ENCODE measurements at regions not wholly inside any gene's neighbourhood (a gene's known extent, or its start where the extent isn't known, plus 50 kb on each side); places are given as distances from the start of the nearest gene placed in this dataset.
"Not testable (repeated sequence)": the region's sequence is repeated elsewhere in the genome, so short reads cannot be mapped to it uniquely, and the experiment has no call there.

- no peak for DNase-seq
Measured at GRCh38 chr1:4227986-4228385, 327.9 kb upstream of the C1orf174 start.

DNA sequence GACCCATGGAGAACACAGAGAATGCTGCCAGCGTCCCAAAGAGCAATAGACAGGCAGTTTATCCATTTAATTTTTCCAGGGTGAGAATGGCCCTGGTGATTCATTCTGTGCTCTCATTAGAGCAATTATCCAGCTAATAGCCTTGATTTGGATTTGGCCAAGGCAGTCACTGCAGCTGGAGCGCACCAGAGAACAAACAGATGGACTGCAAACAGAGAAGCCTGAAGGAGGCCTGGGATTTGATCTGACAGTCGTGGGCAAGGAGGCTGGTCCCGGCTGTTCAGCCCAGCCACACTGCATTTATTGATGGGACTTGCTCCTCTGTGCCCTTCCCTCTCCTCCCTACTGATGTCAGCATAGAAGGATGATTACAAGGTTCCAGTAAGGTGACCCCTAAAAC is 353.9 kb upstream of the C1orf174 start:
- no peak for DNase-seq

GRCh38 chr1:4256351-4256750 is 356.3 kb upstream of the C1orf174 start:
- DNase-seq, result no peak

GRCh38 chr1:4258146-4258777 is 358.2 kb upstream of the C1orf174 start:
- not testable (repeated sequence) for DNase-seq

GRCh38 chr1:4261327-4261726 is 361.3 kb upstream of the C1orf174 start:
- no peak for DNase-seq

- no peak for DNase-seq
Measured at GRCh38 chr1:4262665-4263064, 362.6 kb upstream of the C1orf174 start.

DNA sequence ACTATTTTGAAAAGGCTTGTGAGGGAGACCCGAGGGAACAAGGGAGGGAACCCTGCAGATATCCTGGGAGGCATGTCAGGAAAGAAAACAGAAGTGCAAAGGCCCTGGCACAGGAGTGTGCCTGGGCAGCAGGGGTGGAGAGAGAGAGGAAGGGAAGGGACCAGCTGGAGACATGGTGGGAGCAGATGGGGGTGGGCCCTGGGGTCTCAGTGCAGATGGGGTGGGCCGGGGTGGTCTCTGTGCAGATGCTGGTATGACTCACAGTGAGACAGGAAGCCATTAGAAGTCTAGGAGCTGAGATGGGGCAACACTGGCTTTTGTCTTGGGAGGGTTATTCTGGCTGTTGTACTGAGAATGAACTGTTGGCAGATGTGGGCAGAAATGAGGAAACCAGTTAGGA is 363.6 kb upstream of the C1orf174 start:
- DNase-seq, result no peak

- no peak for DNase-seq
Measured at GRCh38 chr1:4265836-4266235, 365.8 kb upstream of the C1orf174 start.

DNA sequence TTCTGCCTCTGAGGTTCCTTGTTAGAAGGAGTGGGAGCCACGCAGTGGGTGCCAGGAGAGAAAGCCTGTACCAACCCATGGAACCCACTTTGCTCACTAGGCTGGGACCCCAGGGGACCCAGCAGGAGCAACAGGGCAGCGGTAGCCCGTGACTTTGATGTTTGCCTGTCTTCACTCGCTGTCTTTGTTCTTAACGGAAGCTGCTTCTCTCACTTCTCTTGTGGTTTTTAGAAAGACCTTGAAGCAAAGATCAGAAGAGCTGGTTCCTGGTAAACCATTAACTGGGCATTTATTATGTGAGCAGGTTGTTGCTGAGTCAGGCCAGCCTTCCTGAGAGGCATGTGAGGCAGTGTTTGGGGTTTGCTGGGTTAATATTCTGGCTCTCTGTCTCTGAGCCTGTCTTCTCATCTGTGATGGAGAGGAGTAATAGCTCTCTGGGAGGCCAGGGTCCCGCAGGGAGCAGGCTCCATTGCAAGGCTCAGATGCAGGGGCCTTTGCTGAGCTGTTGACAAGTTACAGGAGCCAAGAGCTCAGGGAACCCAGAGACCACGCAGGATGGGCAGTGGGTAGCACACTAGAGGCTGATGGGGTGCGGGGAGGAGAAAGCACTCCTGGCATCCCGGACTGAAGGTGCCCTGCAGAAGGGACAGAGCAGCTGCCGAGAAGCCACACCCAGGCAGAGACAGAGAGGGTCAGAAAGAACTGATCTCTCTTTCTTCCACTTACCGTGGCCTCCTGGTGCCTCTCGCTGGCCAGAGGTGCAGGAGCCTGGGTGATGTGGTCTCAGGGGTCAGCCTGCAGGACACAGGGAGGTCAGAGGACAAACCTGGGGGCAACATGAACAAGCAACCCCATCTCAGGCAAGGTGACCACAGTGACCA is 367.5 kb upstream of the C1orf174 start:
- DNase-seq, result no peak

DNA sequence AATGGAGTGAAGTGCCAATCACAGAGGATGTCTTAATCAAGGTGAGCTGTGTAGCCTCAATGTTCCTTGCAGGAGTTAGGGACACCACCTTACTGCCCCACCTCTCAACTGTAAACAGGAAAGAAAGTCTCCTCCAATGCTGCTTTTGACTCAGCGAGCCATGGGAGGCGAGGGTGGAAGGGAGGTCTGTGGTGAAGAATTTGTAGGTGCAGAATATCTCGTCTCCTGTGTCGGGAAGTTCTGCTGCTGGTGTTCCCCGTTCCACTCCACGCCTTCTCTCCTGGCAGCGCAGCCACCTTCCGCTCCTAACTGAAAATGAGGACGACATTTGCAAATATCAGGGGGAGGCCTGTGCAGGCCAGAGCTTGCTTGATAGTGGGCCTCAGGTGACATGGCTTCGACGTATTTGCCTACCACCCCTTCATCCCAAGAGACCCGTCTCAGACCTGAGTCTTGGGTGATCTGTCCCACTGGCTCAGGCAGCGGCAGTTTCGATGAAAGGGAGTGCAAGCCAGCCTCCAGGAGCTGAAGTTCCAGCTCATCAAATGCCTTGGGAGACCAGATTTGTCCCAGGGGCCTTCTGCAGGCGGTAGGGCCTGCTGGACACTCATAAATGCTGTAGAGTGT is 368.3 kb upstream of the C1orf174 start:
- DNase-seq, result no peak

GRCh38 chr1:4268889-4269284 is 368.8 kb upstream of the C1orf174 start:
- no peak for DNase-seq

DNA sequence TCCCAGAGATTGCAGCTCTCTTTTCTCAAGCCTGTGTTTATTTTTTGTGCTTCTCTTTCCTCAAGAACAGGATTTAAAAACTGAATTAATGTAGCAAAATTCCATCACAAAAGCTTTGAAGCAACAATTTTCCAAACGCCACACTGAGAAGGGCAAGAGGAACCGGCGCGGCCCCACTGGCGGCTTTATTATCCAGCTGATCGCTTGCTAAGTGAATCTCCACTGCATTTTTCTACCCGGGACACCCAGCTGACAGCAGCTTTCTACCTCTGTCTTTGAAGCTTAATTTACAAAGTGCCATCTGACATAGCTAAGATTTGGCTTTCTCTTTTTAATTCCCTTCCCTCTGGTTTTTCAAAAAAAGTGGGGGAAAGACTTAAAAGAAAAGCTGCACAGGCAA is 369.3 kb upstream of the C1orf174 start:
- no peak for DNase-seq

DNA sequence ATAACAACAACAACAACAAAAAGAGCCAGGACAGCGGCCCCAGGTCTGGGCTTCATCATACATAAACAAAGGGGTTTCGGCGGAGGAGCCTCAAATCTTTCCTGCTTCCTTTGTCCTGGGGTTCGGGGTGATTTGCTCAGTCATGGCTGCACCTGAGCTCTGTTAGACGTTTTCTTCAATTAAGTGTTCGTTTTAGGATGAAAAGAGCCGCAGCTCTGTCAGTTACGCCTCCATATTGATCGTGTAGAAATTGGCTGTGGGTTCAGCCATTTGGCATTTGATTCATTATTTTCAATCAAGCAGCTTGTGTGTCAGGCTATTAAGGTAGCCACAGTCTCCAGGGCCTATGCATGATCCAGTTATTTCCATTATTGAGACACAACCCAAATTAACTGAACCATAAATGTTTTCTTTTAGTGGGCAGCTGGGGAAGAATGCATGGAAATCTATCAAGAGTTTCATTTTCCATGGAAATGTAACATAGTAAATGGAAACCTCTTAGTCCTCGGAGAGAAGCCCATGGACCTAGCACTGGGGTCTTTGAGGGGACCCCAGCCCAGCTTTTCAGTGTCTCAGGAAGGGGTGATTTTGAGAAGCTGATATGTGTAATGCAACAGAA is 370.0 kb upstream of the C1orf174 start:
- DNase-seq, result no peak

GRCh38 chr1:4270651-4271337 is 370.7 kb upstream of the C1orf174 start:
- no peak for DNase-seq

DNA sequence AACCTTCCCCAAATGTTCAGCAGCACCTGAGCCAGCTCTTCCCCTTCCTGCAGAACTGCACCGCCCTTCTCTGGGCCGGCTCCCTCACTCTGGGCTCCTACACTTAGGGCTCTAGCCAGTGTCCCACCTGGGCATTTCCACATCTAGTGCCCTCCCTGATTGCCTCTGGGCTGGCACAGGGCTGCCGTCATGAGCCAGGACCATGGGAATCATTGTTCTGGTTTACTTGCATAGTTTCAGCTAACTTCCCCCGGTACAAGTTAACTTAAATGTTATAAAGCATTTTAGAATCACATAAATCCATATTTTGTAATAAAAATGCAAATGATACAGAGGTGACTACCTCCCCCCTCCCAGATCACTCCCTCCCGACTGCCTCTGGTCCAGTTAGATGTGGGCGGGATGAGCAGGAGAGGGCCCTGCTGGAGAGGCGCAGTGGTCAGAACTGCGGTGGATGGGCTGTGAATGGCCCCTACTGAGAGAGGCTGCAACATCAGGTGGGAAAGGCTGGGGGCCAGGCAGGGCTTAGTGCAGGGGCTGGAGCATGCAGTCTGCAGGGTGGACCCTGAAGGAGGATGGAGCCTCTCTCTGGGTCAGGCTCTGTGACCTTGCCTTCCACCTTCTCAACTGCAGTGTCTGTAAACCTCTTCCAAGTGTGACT is 371.4 kb upstream of the C1orf174 start:
- DNase-seq, result no peak

DNA sequence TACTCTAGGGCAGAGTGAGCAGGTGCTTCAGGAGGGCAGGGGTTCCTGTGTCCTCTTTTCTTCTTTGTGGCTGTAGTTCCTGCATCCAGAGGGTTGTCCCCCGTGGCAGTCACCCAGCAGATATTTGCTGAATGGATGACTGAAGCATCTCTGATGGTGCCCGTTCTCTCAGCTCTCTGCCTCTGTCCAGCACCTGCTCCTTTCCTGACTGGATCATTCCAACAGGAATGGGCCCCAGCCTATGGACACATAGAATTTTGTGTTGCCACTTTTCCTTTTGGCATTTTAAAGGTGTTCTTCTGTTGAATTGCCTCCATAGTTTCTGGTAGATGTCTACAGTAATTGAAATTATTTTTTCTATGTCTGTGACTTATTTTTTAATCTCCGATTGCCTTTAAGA is 372.5 kb upstream of the C1orf174 start:
- DNase-seq, result no peak

GRCh38 chr1:4273243-4273642 is 373.2 kb upstream of the C1orf174 start:
- DNase-seq, result no peak

DNA sequence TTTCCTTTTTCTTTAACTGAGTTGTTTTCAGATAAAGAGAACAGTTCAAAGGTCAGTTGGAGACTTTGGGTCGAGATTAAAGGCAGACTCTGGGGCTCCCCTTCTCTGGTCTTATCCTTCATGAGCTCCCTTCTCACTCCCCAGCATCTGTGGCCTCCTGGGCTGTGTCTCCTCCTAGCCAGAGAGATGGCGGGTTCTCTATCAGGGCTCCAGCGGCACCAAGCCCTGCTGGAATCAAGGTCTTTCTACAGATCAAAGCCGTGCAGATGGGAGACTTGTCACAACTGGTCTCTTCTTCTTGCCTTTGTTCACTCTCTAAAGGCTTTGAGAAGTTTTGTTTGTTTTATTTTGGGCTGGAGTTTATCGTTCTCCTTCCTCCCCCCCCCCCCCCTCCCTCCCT is 373.7 kb upstream of the C1orf174 start:
- no peak for DNase-seq

GRCh38 chr1:4275083-4275482 is 375.0 kb upstream of the C1orf174 start:
- no peak for DNase-seq

DNA sequence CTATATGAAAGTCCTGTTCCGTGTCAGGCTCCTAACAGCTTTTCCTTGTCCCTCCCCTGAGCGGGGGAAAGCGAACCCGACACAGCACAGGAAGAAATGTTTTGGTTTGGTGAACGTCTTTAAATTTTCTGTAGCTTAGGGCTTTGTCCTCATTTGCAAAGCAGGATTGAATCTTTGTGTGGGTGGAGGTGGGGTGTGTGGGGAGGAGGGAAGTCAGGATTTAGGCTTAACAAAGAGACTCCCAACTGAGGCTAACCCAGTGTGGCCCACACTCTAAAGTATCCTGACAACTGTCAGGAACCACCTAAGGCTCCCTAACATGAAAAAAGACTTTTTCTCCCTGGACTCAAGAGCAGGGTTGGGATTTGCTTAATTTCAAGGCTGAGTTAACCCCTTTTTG is 376.2 kb upstream of the C1orf174 start:
- no peak for DNase-seq

DNA sequence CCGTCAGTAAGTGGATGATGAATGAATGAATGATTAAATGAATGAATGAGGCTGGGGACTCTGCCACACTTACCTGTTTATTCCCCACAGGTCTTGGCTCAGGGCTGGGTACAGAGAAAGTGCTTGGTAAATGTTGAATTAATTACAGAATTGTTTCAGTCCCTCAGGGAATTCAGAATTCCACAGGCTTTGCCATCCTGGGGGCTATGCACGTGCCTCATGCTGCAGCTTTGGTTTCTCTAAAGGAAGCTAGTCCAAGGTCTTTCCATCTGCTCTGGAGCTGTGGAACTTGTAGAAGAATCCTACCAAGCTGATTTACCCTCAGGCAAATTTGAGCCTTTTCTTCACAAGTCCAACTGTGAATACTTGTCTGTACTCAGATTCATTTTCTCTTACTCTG is 376.8 kb upstream of the AJAP1 start:
- DNase-seq, result no peak

GRCh38 chr1:4284976-4285375 is 369.4 kb upstream of the AJAP1 start:
- DNase-seq, result no peak

DNA sequence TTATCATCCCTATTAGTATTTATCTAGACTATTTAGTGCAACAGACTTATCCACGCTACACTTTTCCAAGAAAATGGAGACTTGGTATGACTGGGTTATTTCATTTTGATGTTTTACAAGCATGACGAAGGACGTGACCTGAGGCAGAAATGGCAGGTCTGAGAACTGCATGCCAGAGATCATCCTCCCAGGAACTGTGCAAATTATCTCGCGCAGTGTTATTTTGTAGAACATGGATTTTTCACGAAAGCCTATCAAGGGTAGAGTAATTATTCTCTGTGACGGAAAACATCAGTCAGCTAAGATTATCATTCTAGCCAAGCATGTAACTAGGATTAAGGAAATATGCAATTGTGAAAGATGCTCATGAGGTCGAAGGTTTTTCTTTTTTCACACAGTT is 361.5 kb upstream of the AJAP1 start:
- no peak for DNase-seq
